A549 (cell line): ENCODE measurements at regions not wholly inside any gene's neighbourhood (a gene's known extent, or its start where the extent isn't known, plus 50 kb on each side); places are given as distances from the start of the nearest gene placed in this dataset.

ENCODE experiments used
- CEBPB ChIP-seq, 2 experiments: fragments of >200 bp in 1 of 2; sonication (Bioruptor Twin) in 1 of 2; formaldehyde crosslinking in 1 of 2; IDR thresholded peaks; 2 replicates each; pipeline ENCODE4 v1.6.1; 2012 to 2016
- CTCF ChIP-seq: fragments of >200 bp; sonication (Bioruptor Twin); formaldehyde crosslinking; IDR thresholded peaks from 3 replicates; pipeline ENCODE4 v1.5.1; 2016
- ELK1 ChIP-seq: fragments of 150-350 bp; IDR thresholded peaks from 2 replicates; pipeline ENCODE4 v1.6.1; 2014; ENCODE audit warnings: low read depth, mild to moderate bottlenecking, low read length
- EP300 ChIP-seq, 2 experiments: fragments of >200 bp; sonication (Bioruptor Twin); formaldehyde crosslinking; IDR thresholded peaks; 2 replicates in 1 of 2; 3 replicates in 1 of 2; pipeline ENCODE4 v1.6.1; 2016 to 2017
- FOSL2 ChIP-seq, 2 experiments: fragments of 450-650 bp in 1 of 2; fragments of >200 bp in 1 of 2; sonication (Bioruptor Twin) in 1 of 2; formaldehyde crosslinking; IDR thresholded peaks; 2 replicates each; pipeline versions ENCODE4 v1.5.0 to v1.6.1; 2016 to 2020; ENCODE audit warnings: mild to moderate bottlenecking in 1 of 2, moderate library complexity in 1 of 2
- HDAC2 ChIP-seq: fragments of 200-600 bp; sonication (generic); IDR thresholded peaks from 2 replicates; pipeline ENCODE4 v1.6.1; 2016
- JUNB ChIP-seq: fragments of >200 bp; sonication (Bioruptor Twin); formaldehyde crosslinking; IDR thresholded peaks from 2 replicates; pipeline ENCODE4 v1.6.1; 2016
- MAFK ChIP-seq: fragments of 450-650 bp; IDR thresholded peaks from 2 replicates; pipeline ENCODE4 v1.6.1; 2014; ENCODE audit not compliant: partially characterized antibody
- MAX ChIP-seq: IDR thresholded peaks from 2 replicates; pipeline ENCODE4 v1.6.1; 2012
- POLR2A ChIP-seq: IDR thresholded peaks from 2 replicates; pipeline ENCODE4 v1.6.1; 2012; ENCODE audit warnings: mild to moderate bottlenecking, low read length
- RAD21 ChIP-seq, 2 experiments: fragments of >200 bp in 1 of 2; sonication (Bioruptor Twin) in 1 of 2; formaldehyde crosslinking in 1 of 2; IDR thresholded peaks in 1 of 2; conservative IDR thresholded peaks in 1 of 2; 2 replicates in 1 of 2; 3 replicates in 1 of 2; pipeline ENCODE4 v1.6.1; 2012 to 2018; ENCODE audit warnings: inconsistent platforms in 1 of 2
- REST ChIP-seq: fragments of 200-600 bp; sonication (generic); IDR thresholded peaks from 2 replicates; pipeline ENCODE4 v1.6.1; 2016; ENCODE audit warnings: antibody characterized with exemption, mild to moderate bottlenecking, moderate library complexity

- TF ChIP-seq CTCF, result no peak
- no peak for TF ChIP-seq MAFK
- no peak for TF ChIP-seq REST
- no peak for TF ChIP-seq CEBPB (IDR thresholded peaks at IDR 0.05)
- no peak for TF ChIP-seq JUNB
- no peak for TF ChIP-seq EP300 (IDR thresholded peaks at IDR 0.05)
- TF ChIP-seq HDAC2, result no peak
- TF ChIP-seq RAD21 (conservative IDR thresholded peaks at IDR 0.05 in 1 of 2, IDR thresholded peaks at IDR 0.05 in 1 of 2), result no peak
- no peak for TF ChIP-seq FOSL2 (IDR thresholded peaks at IDR 0.05)
- TF ChIP-seq FOSL2 (CRISPR knock-in tag; IDR thresholded peaks at IDR 0.05), result no peak
- TF ChIP-seq POLR2A, result no peak
- no peak for TF ChIP-seq ELK1
- TF ChIP-seq MAX, result no peak
Measured at GRCh38 chr9:104342552-104342951, 161.5 kb upstream of the OR13F1 start.
